ENCODE measurements at regions not wholly inside any gene's neighbourhood (a gene's known extent, or its start where the extent isn't known, plus 50 kb on each side); places are given as distances from the start of the nearest gene placed in this dataset.

DNA sequence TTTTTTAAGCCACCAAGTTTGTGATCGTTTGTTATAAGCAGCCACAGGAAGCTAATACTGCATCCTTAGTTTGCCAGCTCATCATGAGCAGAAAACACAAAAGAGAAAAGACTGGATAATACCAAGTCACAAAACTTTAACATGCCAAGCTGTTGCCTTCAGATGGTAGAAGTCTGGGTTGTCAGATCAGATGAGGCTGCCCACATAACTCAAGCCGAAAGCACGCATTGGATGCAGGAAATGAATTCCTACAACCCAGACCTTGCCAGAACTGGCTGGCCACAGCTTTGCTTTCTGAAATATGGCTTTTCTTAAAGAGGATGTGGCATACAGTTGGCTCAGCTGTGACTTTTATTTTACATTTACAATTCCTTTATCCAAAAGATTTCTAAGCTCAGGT, 118.3 kb upstream of the NEO1 start:
- no peak for TF ChIP-seq CTCF (conservative IDR thresholded peaks at IDR 0.05 in 1 of 2, IDR thresholded peaks at IDR 0.05 in 1 of 2; ENCODE audit: low read depth in 1 of 2, low read length in 2 of 2)
- no peak for TF ChIP-seq EZH2 (IDR thresholded peaks at IDR 0.05; ENCODE audit: low read length, missing control alignments)
